ENCODE measurements at regions not wholly inside any gene's neighbourhood (a gene's known extent, or its start where the extent isn't known, plus 50 kb on each side); places are given as distances from the start of the nearest gene placed in this dataset.
"Not testable (repeated sequence)": the region's sequence is repeated elsewhere in the genome, so short reads cannot be mapped to it uniquely, and the experiment has no call there.

DNA sequence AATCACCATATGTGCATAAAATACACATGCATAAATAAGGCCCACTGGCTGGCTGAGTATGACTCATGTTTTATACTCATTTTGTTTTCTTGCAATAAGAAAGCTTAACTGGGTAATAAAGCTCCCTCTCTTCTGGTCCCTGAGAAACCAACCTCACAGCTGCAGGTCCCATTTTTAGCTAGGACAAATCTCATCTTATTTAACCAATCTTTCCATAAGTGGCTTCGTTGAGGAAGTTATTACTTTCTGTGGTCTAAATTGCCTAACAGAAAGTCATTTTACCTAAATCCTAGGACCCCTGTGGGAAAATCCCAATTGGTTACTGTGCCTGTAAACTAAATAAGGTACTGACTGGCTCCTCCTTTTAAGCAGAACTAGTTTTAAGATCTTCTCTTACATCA lies 232.8 kb upstream of the FBXO33 start:
- TF ChIP-seq CTCF (IDR thresholded peaks at IDR 0.05; ENCODE audit: insufficient read depth, low read length, poor library complexity, severe bottlenecking): no peak
- peak; percentile 7 for DNase-seq (ENCODE audit: extremely low read depth, insufficient read length)
- no peak overlapping the region for H3K4me3 ChIP-seq (replicated peaks; ENCODE audit: low read depth, low read length)
- no peaks in the 10 kb centered on the region for H3K27me3 ChIP-seq (replicated peaks; ENCODE audit: control insufficient read depth, insufficient read depth, low read length)
- no peaks in the 10 kb centered on the region for H3K36me3 ChIP-seq (ENCODE audit: control insufficient read depth, insufficient read depth, low read length)

DNA sequence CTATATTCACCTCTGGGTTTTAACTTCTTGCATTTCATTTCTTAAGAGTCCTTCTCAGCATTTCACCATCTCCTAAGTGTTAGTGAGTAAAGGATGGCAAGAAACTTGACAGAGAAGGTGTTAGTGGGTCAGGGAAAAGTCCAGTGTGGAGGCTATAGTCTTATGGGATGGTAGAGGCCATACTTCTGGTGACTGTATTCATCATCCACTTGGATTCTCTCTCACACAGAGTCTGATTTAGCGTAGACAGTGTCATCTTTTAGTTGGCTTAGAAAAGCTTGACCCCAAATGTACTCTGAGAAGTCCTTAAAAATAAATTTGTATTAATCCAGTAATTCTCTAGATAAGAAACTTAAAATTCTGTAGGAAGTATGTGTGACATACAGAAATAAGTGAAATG lies 232.4 kb upstream of the FBXO33 start:
- Histone ChIP-seq H3K27me3 (replicated peaks; ENCODE audit: control insufficient read depth, insufficient read depth, low read length) (no peaks in the 10 kb centered on the region), H3K4me3 (replicated peaks; ENCODE audit: low read depth, low read length) (no peak overlapping the region), H3K36me3 (ENCODE audit: control insufficient read depth, insufficient read depth, low read length) (no peaks in the 10 kb centered on the region)
- no peak for DNase-seq (ENCODE audit: extremely low read depth, insufficient read length)
- no peak for TF ChIP-seq CTCF (IDR thresholded peaks at IDR 0.05; ENCODE audit: insufficient read depth, low read length, poor library complexity, severe bottlenecking)

- no peak overlapping the region for H3K4me3 ChIP-seq (replicated peaks; ENCODE audit: low read depth, low read length)
- no peaks in the 10 kb centered on the region for H3K27me3 ChIP-seq (replicated peaks; ENCODE audit: control insufficient read depth, insufficient read depth, low read length)
- no peak for TF ChIP-seq CTCF (IDR thresholded peaks at IDR 0.05; ENCODE audit: insufficient read depth, low read length, poor library complexity, severe bottlenecking)
- no peaks in the 10 kb centered on the region for H3K36me3 ChIP-seq (ENCODE audit: control insufficient read depth, insufficient read depth, low read length)
- no peak for DNase-seq (ENCODE audit: extremely low read depth, insufficient read length)
Observed at GRCh38 chr14:39641224-39641623, 209.0 kb upstream of the FBXO33 start.

- not testable (repeated sequence) for DNase-seq (ENCODE audit: extremely low read depth, insufficient read length); H3K4me3 ChIP-seq (replicated peaks; ENCODE audit: low read depth, low read length); H3K27me3 ChIP-seq (replicated peaks; ENCODE audit: control insufficient read depth, insufficient read depth, low read length); H3K36me3 ChIP-seq (ENCODE audit: control insufficient read depth, insufficient read depth, low read length)
Observed at GRCh38 chr14:39639009-39639408, 206.8 kb upstream of the FBXO33 start.

DNA sequence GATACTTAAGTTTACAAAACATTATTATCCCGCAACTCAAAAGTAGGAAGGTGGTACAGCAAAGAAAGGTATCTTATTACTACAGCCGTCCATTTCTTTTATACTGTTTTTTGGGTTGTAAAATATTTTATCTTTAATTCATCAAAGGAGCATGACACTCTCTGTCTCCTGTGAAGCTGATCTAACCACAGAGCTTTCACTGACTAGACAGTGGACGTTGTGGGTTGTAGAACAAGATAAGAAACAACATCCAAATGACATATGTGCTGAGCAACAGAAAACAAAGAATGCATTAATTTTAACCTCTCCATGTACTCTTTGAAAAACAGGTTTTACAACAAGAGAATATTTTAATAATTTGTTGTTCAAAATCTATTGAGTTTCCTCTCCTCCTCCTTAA lies 195.9 kb upstream of the FBXO33 start:
- Histone ChIP-seq H3K36me3 (ENCODE audit: control insufficient read depth, insufficient read depth, low read length) (no peaks in the 10 kb centered on the region), H3K4me3 (replicated peaks; ENCODE audit: low read depth, low read length) (no peak overlapping the region), H3K27me3 (replicated peaks; ENCODE audit: control insufficient read depth, insufficient read depth, low read length) (no peaks in the 10 kb centered on the region)
- no peak for DNase-seq (ENCODE audit: extremely low read depth, insufficient read length)
- TF ChIP-seq CTCF (IDR thresholded peaks at IDR 0.05; ENCODE audit: insufficient read depth, low read length, poor library complexity, severe bottlenecking): no peak

- no peak for DNase-seq (ENCODE audit: extremely low read depth, insufficient read length)
- H3K27me3 ChIP-seq (replicated peaks; ENCODE audit: control insufficient read depth, insufficient read depth, low read length): no peaks in the 10 kb centered on the region
- no peak overlapping the region for H3K4me3 ChIP-seq (replicated peaks; ENCODE audit: low read depth, low read length)
- H3K36me3 ChIP-seq (ENCODE audit: control insufficient read depth, insufficient read depth, low read length): no peaks in the 10 kb centered on the region
- no peak for TF ChIP-seq CTCF (IDR thresholded peaks at IDR 0.05; ENCODE audit: insufficient read depth, low read length, poor library complexity, severe bottlenecking)
Observed at GRCh38 chr14:39626589-39627576, 194.7 kb upstream of the FBXO33 start.

Data from GM06990 (cell line).